ENCODE measurements at regions not wholly inside any gene's neighbourhood (a gene's known extent, or its start where the extent isn't known, plus 50 kb on each side); places are given as distances from the start of the nearest gene placed in this dataset.

DNA sequence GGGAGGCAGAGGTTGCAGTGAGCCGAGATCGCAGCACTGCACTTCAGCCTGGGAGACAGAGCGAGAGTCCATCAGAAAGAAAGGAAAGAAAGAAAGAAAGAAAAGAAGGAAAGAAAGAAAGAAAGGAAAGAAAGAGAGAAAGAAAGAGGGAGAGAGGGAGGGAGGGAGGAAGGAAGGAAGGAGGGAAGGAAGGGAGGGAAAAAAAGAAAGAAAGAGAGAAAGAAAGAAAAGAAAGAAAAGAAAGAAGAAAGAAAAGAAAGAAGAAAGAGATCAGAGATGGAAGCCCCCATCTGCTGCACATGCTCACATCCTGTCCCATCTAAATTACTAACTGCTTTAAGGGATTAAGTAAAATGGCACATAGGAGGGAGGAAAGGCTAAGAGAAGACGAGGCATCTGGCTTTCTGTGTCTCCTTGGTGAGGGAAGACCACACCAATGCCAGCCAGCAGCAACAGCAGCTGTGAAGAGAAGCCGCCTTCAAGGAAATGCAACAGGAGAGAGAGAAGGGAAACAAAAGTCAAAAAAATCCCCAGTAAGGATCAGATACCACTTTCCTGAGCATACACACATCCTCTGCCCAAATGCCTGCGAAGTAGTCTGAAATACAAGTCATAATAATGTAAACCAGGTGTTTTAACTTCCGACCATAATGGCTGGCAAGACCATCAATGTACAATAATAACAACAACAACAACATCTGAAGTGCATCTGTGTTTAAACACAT lies 300.2 kb upstream of the JARID2 start:
- TF ChIP-seq ZFX (IDR thresholded peaks at IDR 0.05) (no peak), EGR1 (IDR thresholded peaks at IDR 0.05; ENCODE audit: low read depth) (no peak), EZH2 (IDR thresholded peaks at IDR 0.05) (no peak), SP1 (IDR thresholded peaks at IDR 0.05; ENCODE audit: low read depth) (no peak), POLR2A (IDR thresholded peaks at IDR 0.05; ENCODE audit: borderline replicate concordance, extremely low read depth, insufficient read depth, insufficient read length) (no peak), YY1 (IDR thresholded peaks at IDR 0.05; ENCODE audit: extremely low read depth, insufficient replicate concordance, low read depth, low read length) (no peak), POLR2AphosphoS5 (IDR thresholded peaks at IDR 0.05; ENCODE audit: low read depth, low read length) (no peak), RAD21 (IDR thresholded peaks at IDR 0.05; ENCODE audit: low read depth) (no peak), SRF (IDR thresholded peaks at IDR 0.05; ENCODE audit: low read depth) (no peak)
- TF ChIP-seq, protein P1, sequence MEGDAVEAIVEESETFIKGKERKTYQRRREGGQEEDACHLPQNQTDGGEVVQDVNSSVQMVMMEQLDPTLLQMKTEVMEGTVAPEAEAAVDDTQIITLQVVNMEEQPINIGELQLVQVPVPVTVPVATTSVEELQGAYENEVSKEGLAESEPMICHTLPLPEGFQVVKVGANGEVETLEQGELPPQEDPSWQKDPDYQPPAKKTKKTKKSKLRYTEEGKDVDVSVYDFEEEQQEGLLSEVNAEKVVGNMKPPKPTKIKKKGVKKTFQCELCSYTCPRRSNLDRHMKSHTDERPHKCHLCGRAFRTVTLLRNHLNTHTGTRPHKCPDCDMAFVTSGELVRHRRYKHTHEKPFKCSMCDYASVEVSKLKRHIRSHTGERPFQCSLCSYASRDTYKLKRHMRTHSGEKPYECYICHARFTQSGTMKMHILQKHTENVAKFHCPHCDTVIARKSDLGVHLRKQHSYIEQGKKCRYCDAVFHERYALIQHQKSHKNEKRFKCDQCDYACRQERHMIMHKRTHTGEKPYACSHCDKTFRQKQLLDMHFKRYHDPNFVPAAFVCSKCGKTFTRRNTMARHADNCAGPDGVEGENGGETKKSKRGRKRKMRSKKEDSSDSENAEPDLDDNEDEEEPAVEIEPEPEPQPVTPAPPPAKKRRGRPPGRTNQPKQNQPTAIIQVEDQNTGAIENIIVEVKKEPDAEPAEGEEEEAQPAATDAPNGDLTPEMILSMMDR (IDR thresholded peaks at IDR 0.05 in 2 of 3, conservative IDR thresholded peaks at IDR 0.05 in 1 of 3; ENCODE audit: borderline replicate concordance in 1 of 3, insufficient read depth in 1 of 3, low read depth in 2 of 3, low read length in 2 of 3), result no peak
- TF ChIP-seq, protein P2, sequence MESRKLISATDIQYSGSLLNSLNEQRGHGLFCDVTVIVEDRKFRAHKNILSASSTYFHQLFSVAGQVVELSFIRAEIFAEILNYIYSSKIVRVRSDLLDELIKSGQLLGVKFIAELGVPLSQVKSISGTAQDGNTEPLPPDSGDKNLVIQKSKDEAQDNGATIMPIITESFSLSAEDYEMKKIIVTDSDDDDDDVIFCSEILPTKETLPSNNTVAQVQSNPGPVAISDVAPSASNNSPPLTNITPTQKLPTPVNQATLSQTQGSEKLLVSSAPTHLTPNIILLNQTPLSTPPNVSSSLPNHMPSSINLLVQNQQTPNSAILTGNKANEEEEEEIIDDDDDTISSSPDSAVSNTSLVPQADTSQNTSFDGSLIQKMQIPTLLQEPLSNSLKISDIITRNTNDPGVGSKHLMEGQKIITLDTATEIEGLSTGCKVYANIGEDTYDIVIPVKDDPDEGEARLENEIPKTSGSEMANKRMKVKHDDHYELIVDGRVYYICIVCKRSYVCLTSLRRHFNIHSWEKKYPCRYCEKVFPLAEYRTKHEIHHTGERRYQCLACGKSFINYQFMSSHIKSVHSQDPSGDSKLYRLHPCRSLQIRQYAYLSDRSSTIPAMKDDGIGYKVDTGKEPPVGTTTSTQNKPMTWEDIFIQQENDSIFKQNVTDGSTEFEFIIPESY (IDR thresholded peaks at IDR 0.05; ENCODE audit: extremely low read depth, insufficient replicate concordance, low read length), result no peak

Data from HCT116 (cell line).